ENCODE measurements at regions not wholly inside any gene's neighbourhood (a gene's known extent, or its start where the extent isn't known, plus 50 kb on each side); places are given as distances from the start of the nearest gene placed in this dataset.

- no peak for TF ChIP-seq EP300 (IDR thresholded peaks at IDR 0.05)
- no peak for TF ChIP-seq CTCF (IDR thresholded peaks at IDR 0.05)
- TF ChIP-seq POLR2AphosphoS5 (IDR thresholded peaks at IDR 0.05) = no peak
- no peak for TF ChIP-seq POLR2A (IDR thresholded peaks at IDR 0.05)
These were observed 650.9 kb downstream of the PDCD6IP start for GRCh38 chr3:34449305-34449704.

Measured in sigmoid colon (tissue), 4 donors.